ENCODE measurements at regions not wholly inside any gene's neighbourhood (a gene's known extent, or its start where the extent isn't known, plus 50 kb on each side); places are given as distances from the start of the nearest gene placed in this dataset.

DNA sequence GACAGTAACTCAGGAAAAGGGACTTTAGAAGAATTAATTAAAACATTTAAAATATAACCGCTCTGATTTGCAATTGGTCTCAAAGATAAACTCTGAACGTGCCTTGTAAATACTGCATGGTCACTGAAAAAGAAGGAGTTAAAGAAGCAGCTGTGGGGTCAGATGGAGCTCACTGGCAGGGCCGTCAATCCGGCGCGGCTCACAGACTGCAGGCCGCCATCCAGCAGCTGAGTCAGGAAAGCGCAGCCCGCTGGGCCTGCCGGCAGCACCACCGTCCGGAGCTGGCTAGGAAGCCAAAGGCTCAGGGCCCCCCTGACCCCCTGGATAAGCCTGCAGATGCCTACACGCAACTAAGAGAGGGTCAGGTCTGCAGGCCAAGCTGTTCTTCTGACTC, 54.2 kb upstream of the FRMD1 start:
- TF ChIP-seq, protein P1, sequence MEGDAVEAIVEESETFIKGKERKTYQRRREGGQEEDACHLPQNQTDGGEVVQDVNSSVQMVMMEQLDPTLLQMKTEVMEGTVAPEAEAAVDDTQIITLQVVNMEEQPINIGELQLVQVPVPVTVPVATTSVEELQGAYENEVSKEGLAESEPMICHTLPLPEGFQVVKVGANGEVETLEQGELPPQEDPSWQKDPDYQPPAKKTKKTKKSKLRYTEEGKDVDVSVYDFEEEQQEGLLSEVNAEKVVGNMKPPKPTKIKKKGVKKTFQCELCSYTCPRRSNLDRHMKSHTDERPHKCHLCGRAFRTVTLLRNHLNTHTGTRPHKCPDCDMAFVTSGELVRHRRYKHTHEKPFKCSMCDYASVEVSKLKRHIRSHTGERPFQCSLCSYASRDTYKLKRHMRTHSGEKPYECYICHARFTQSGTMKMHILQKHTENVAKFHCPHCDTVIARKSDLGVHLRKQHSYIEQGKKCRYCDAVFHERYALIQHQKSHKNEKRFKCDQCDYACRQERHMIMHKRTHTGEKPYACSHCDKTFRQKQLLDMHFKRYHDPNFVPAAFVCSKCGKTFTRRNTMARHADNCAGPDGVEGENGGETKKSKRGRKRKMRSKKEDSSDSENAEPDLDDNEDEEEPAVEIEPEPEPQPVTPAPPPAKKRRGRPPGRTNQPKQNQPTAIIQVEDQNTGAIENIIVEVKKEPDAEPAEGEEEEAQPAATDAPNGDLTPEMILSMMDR (IDR thresholded peaks at IDR 0.05; ENCODE audit: insufficient read depth, low read depth, low read length, missing control alignments) = no peak
- no peak overlapping the region for H3K4me3 ChIP-seq (ENCODE audit: low read length)
- no peak for DNase-seq (ENCODE audit: low read depth)

DNA sequence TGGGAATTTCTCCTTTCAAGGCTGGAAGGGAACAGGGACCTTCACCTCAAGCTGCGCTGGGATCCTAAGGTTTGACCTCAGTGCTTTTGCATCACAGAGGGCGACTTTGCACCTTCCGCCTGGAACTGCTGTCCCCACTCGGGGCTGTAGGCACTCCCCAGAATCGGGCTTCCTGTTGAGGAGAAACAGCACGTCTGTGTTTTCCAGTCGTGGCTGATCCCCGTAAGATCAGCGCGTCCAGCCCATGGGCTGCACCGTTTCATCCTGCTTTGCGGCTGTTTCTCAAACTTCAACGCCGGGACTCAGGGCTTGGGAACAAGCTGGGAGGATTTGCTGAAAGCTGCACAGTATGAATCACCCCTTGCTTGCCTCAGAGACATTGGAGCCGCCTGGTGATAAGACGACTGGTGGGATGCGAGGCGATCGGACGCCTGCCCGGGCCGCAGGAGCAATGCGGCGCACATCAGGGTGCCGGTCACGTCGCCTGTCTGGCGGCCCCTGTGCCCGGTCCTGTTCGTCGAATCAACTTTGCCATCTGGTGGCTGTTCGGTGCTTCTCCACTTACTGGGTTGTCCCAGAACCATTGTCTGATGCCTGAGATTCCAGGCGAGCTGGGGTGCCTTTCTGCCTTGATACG, 53.6 kb upstream of the FRMD1 start:
- TF ChIP-seq, protein P1 (IDR thresholded peaks at IDR 0.05; ENCODE audit: insufficient read depth, low read depth, low read length, missing control alignments) = peak; percentile 9
- DNase-seq (ENCODE audit: low read depth) = no peak
- H3K4me3 ChIP-seq (ENCODE audit: low read length) = no peak overlapping the region

DNA sequence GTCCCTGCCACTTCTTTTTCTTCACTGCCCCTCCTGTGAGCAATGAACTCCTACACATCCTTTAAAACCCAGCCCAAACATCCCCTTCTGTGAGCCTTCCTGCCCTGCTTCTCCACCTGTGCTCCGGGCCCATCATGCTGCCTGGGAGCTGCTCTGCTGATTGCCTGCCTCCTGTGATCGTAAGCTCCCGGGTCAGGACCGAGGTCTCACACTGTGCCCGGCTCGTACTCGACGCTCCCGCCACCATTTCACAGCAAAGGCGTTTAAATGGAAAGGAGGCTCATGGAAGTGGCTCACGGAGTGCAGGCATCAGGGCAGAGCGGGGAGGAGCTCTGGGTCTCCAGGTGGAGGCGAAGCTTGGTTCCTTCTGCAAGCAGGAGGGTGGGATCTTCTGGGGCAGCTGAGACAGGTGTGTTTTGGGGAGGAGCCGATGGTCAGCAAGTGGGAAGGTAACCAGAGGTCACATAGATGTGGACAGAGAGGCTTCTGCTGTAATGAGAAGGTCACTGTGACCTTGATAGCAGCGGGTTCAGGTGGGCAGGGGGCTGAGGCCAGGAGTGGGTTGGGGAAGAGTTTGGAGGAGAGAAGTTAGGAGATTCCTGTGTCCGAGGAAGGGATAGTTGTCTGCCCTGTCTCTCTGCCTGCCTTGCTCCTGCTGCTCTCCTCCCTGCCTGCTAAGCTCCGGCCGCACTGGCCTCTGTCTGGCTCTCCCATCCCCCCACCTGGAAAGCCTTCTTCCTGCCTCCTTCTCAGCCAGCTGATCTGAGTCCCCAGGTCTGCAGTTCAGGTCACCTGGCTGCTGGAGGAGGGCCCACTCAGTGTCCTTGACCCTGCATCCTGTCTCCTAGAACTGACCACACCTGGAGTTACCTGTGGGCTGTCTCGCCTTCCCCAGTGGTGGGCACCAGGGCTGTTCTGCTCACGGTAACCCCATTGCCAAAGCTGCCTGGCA, 52.7 kb upstream of the FRMD1 start:
- TF ChIP-seq, protein P1 (IDR thresholded peaks at IDR 0.05; ENCODE audit: insufficient read depth, low read depth, low read length, missing control alignments) = no peak

DNA sequence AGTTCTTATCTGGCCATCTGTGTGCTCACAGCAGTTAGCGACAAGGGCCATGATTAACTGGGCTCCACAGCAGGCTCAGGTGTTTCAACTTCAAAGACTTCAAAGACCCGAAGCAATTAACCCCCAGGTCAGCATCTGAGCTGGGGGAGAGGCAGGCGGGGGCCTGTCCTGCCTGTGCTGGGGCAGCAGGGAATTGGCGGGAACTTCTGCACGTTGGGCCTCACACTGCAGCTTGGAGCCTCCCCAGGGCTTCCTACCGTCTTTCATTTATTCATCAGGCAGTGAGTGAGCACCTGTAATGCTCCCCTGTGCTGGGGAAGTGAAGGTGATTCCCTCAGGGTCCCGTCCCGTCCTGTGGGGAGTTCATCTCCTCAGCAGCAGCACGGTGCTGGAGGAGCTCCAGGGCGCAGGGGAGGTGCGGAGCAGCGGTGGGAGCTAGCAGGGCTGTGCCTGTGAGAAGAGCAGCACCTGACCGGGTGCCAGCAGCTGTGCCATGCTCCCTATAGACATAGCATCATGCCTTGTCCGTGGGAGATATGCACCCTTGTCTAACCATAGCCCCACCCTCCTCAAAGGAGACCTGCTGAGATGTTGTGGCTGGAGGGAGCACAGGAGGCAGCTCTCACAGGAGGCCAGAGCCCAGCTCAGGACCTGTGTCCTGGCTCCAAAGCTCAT, 51.8 kb upstream of the FRMD1 start:
- H3K4me3 ChIP-seq (ENCODE audit: low read length) = no peak overlapping the region
- DNase-seq (ENCODE audit: low read depth) = no peak
- TF ChIP-seq, protein P1 (IDR thresholded peaks at IDR 0.05; ENCODE audit: insufficient read depth, low read depth, low read length, missing control alignments) = no peak

More for the DNA sequence above, 52.7 kb upstream of the FRMD1 start:
- DNase-seq (ENCODE audit: low read depth) = no peak
- no peak overlapping the region for H3K4me3 ChIP-seq (ENCODE audit: low read length)

DNA sequence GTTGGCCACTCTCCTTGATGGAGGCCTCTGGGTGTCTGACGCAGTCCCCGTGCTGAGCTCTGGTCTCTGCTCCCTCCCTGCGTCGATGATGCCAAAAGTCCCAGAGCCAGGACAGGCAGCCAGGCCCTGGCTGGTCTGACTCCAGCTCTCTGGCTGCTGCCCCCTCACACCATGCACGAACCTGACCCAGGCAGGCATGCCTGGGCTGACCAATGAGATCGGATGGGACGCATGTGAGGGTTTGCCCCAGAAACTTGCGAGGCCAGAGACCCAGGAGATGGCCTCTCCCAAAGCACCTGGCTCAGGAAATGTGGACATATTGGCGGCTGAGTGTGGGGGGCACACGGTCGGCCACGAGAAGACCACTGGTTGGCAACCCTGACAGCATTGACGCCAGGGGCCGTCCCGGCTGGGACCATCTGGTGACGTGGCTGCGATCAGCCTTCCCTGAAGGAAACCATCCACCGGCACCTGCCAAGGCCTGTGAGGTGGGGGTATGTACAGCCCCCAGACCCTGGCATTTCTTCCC, 51.2 kb upstream of the FRMD1 start:
- no peak for DNase-seq (ENCODE audit: low read depth)
- no peak overlapping the region for H3K4me3 ChIP-seq (ENCODE audit: low read length)

More for the DNA sequence above, 51.2 kb upstream of the FRMD1 start:
- TF ChIP-seq, protein P1 (IDR thresholded peaks at IDR 0.05; ENCODE audit: insufficient read depth, low read depth, low read length, missing control alignments) = no peak

Data from epithelial cell of esophagus (primary cell).